ENCODE measurements at regions not wholly inside any gene's neighbourhood (a gene's known extent, or its start where the extent isn't known, plus 50 kb on each side); places are given as distances from the start of the nearest gene placed in this dataset.

GRCh38 chr12:82047446-82047845 lies 288.3 kb upstream of the PPFIA2 start:
- TF ChIP-seq POLR2A (IDR thresholded peaks at IDR 0.05) (no peak), CTCF (IDR thresholded peaks at IDR 0.05 in 4 of 5, conservative IDR thresholded peaks at IDR 0.05 in 1 of 5) (no peak)

Data from gastrocnemius medialis (tissue), 4 donors.